Activated naive CD4-positive, alpha-beta T cell treated with anti-CD3 and anti-CD28 coated beads, Interleukin-2, amount 10 ng/mL, durations not matched to agents 7 days and 5 days (primary cell): ENCODE measurements at regions not wholly inside any gene's neighbourhood (a gene's known extent, or its start where the extent isn't known, plus 50 kb on each side); places are given as distances from the start of the nearest gene placed in this dataset.

Experiments used
- CTCF ChIA-PET: fragments of 350-600 bp; sonication (Branson Sonifier 250); formaldehyde crosslinking; loops from one replicate; lab custom pipeline; 2021; ENCODE audit warnings: antibody characterized with exemption; lab: Charles Lee
- DNase-seq: peaks from one replicate; pipeline ENCODE4 v3.0.0-alpha.2; 2020
- H3K27ac Mint-ChIP-seq: one replicate; pipeline ENCODE4 v1.8.0; 2021; ENCODE audit warnings: mild to moderate bottlenecking, moderate library complexity, mixed read lengths
- H3K27me3 Mint-ChIP-seq: one replicate; pipeline ENCODE4 v1.8.0; 2021; ENCODE audit warnings: mild to moderate bottlenecking, mixed read lengths
- H3K36me3 Mint-ChIP-seq: one replicate; pipeline ENCODE4 v1.8.0; 2021; ENCODE audit warnings: mixed read lengths
- H3K4me1 Mint-ChIP-seq: one replicate; pipeline ENCODE4 v1.8.0; 2021; ENCODE audit warnings: mixed read lengths
- H3K4me3 Mint-ChIP-seq: one replicate; pipeline ENCODE4 v1.8.0; 2021; ENCODE audit warnings: mild to moderate bottlenecking, moderate library complexity, mixed read lengths
- H3K9me3 Mint-ChIP-seq: one replicate; pipeline ENCODE4 v1.8.0; 2021; ENCODE audit warnings: mixed read lengths

DNA sequence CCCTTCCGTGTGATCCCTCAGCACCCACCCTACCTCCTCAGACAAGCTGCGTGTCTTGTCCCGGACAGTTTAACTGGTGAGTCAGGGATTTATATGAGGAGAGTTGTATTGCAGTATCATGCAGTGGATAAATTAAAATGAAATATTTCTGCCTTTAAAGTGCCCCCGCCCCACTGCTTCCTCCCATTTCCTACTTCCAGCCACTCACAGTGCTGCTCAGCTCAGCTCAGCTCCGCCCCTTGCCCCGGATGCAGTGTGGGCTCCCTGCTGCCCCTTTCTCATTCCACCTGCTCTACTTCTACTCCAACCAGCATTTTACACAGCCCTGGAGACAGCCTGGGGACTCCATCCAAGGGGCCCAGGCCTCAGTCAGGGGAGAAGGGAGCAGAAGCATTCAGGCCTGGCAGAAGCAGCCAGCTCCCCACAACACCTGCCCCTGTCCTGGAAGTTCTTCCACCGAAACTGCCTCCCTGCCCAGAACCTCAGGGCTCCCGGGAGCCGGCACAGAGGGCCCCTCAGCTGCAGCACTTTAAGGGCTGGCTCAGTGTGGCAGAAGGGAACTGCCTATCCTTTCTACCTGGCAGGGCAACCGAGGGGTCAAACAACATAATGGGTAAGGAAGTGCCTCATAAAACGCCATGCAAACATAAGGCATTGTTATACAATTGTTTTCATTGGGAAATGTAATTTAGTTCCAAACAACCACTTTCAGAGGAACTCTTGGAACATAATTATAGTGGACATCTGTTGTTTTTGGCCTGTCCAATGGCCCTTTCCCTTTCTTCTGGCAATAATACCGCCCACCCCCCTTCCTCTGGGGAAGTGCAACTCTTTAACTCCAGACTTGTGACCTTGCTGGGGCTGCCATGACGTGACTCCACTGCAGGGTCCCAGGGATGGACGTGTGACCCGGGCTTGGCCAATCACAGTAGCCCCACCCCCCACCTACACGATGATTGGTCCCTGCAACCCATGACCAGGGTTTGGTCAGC lies 102.3 kb downstream of the LIPG start:
- Mint-ChIP-seq H3K36me3 (no peaks in the 10 kb centered on the region), H3K4me3 (no peak overlapping the region), H3K9me3 (no peaks in the 10 kb centered on the region), H3K4me1 (no peaks in the 10 kb centered on the region), H3K27me3 (peaks cover 22% of the 10 kb centered on the region), H3K27ac (no peak overlapping the region)
- no peak for DNase-seq
- CTCF ChIA-PET: no interaction called here

DNA sequence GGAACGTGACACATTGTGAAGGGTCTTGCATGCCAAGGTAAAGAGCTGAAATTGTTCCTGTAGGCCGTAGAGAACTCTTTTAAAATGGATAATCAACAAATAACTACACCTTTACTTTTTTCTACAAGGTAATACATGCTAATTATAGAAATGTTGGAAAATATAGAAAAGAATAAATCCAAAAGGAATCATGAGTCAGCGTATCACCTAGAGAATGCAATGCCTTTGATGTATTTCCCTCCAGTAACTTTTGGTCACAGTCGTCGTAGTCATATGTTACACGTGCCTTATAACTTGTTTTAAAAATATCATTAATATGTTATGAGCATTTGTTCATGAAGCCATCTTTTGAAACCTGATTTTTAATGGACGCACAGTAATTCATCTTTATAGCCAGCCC lies 100.6 kb downstream of the LIPG start:
- H3K27me3 Mint-ChIP-seq: peaks cover 8% of the 10 kb centered on the region
- no peaks in the 10 kb centered on the region for H3K36me3 Mint-ChIP-seq
- no peaks in the 10 kb centered on the region for H3K9me3 Mint-ChIP-seq
- H3K4me1 Mint-ChIP-seq: no peaks in the 10 kb centered on the region
- DNase-seq: no peak
- no peak overlapping the region for H3K4me3 Mint-ChIP-seq
- CTCF ChIA-PET: no interaction called here
- no peak overlapping the region for H3K27ac Mint-ChIP-seq

DNA sequence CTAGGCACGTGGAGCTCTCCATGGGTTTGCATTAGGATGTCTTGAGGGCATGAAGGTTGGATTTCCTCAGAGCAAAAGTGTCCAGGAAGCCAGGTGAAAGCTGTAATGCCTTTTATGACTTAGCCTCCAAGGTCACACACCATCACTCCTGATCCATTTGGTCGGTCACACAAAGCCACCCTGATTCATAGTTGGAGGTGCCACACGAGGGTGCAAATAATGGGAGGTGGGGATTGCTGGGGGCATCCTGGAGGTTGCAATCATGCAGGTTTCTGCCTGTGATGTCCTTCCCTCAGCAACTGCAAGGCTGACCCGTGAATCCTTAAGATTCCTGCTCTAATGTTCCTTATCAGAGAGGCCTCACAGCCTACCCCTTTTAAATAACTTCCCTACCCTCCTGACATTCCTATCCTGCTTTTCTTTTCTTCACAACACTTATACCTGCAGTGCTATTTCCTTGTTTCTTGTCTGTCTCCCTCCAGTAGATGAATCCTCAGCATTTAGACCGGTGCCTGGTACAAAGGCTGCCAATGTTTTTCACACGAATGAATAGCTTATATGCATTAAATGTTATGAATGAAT lies 97.1 kb downstream of the LIPG start:
- Mint-ChIP-seq H3K27ac (no peak overlapping the region), H3K27me3 (no peaks in the 10 kb centered on the region), H3K36me3 (no peaks in the 10 kb centered on the region), H3K9me3 (no peaks in the 10 kb centered on the region), H3K4me3 (no peak overlapping the region), H3K4me1 (no peaks in the 10 kb centered on the region)
- DNase-seq: no peak
- CTCF ChIA-PET: interaction anchor here (0.7 kb wide), 1 partner anchor 100 kb away, joined by 3 read pairs; no protein-coding TSS in a partner anchor

DNA sequence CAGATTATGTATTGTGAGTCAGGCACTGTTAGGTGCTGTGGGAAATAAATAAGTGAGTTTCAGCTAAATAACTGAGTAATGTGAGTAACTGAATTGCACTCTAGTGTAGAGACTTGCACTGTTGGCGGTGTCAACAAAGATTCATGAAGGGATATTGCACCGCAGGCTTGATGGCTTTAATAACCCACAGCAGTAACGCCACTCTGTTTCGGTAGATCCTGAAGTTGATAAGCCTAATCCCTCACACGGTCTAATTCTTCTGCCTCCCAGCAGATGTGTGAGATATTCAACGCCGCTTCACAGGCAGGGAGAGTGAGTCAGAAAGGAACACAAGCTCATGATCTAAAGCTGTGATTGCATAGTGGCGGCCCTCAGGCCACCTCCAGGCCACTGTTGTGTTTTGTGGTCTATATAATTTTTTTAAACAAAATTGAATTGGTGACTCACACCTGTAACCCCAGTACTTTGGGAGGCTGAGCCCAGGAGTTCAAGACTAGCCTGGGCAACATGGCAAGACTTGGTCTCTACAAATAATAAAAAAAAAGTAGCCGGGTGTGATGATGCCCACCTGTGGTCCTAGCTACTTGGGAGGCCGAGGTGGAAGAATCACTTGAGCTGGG lies 94.3 kb downstream of the LIPG start:
- DNase-seq: no peak
- Mint-ChIP-seq H3K9me3 (no peaks in the 10 kb centered on the region), H3K36me3 (no peaks in the 10 kb centered on the region), H3K27me3 (no peaks in the 10 kb centered on the region), H3K4me3 (no peak overlapping the region), H3K4me1 (no peaks in the 10 kb centered on the region), H3K27ac (no peak overlapping the region)
- CTCF ChIA-PET: no interaction called here

DNA sequence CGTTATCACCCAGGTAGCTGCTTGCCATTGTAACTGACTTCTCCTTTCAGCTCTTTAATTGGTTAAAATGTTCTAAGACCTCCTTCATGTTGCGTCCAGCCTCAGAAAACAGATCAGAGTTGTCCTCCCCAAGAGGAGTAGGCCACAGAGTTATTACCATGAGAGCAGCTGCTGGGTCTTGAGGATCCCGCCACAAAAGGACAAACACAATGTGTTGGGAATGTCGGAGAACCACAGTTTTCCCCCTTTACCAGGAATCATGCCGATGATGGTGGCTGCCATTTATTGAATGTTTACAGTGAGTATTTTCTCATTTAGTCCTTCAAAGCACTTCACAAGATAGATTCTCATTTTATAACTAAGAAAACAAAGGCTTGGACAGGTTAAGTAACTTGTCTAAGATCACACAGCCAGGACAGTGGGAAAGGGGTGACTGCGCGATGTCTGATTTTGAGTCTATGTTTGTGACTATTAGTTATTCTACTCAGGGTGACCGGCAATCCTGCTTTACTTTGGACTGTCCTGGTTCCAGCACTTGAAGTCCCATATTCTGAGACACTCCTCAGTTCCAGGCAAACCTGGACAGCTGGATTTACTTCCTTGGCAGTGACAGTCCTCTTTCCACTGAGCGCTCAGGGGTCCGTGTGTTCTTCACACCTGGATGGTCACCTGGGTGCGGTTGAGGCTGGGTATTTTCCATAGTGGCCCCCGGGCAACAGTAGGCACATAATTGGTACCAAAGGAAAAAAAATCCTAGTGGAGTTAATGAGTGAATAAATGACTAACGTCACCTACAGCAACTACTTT lies 93.6 kb downstream of the LIPG start:
- CTCF ChIA-PET: no interaction called here
- H3K27ac Mint-ChIP-seq: no peak overlapping the region

DNA sequence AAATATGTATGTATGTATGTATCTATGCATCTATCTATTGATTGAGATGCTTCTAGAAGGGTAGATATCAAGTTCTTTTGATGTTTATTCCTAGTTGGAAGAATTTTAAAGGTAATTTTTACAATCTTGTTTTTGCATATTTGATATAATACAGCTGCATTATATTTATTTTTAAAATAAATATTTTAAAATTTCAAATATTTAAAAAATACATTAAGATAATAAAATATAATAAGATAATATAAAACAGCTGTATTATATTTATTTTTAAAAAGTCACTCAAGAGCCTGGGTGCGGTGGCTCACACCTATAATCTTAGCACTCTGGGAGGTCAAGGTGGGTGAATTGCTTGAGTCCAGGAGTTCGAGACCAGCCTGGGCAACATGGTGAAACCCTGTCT lies 92.5 kb downstream of the LIPG start:
- Mint-ChIP-seq H3K4me1 (no peaks in the 10 kb centered on the region), H3K9me3 (no peaks in the 10 kb centered on the region), H3K27ac (no peak overlapping the region), H3K27me3 (no peaks in the 10 kb centered on the region), H3K36me3 (no peaks in the 10 kb centered on the region), H3K4me3 (no peak overlapping the region)
- DNase-seq: no peak
- CTCF ChIA-PET: no interaction called here

More for the DNA sequence above, 93.6 kb downstream of the LIPG start:
- Mint-ChIP-seq H3K4me1 (no peaks in the 10 kb centered on the region), H3K4me3 (no peak overlapping the region), H3K36me3 (no peaks in the 10 kb centered on the region), H3K27me3 (no peaks in the 10 kb centered on the region), H3K9me3 (no peaks in the 10 kb centered on the region)
- DNase-seq: no peak

DNA sequence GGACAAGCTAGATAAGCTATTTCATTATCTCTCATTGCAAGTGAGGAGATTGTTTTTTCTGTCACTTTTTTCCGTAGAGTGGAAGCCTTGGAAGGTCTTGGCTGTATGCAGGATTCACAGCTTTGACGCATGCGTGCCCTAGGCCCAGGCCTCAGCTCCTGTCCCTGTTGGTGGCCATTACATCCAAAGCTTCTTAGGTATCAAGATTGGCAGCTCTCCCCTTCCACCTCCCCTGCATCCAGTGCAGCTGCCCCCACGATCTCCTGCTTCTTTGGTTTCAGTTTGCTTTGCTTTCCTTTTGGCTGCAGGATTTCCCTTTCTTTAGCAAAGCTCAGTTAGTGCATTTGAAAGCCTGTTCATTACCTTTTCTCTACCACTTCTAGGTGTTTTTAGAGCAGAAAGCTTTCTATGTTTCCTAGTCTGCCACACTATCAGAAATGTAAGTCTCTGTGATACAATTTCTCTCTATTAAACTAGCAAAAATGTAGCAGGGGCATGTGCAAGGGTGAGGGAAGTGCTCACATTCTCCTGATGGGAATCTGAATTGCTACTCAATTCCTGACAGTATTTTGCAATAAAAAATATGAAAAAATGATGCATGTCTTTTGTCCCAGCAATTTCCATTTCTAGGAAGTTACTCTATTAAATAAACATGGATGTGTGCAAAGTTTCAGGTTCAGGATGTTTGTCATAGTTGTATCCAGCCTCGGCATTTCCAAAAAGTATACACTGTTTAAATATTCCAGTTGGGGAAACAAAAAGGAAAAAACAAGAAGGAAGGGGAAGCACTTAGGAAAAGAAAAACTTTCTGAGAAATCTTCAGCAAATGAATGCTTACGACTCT lies 91.2 kb downstream of the LIPG start:
- Mint-ChIP-seq H3K27ac (no peak overlapping the region), H3K4me3 (no peak overlapping the region), H3K36me3 (no peaks in the 10 kb centered on the region), H3K27me3 (no peaks in the 10 kb centered on the region), H3K9me3 (no peaks in the 10 kb centered on the region), H3K4me1 (no peaks in the 10 kb centered on the region)
- no peak for DNase-seq
- CTCF ChIA-PET: interaction anchor here (0.6 kb wide), 1 partner anchor 155 kb away, joined by 3 read pairs; no protein-coding TSS in a partner anchor

DNA sequence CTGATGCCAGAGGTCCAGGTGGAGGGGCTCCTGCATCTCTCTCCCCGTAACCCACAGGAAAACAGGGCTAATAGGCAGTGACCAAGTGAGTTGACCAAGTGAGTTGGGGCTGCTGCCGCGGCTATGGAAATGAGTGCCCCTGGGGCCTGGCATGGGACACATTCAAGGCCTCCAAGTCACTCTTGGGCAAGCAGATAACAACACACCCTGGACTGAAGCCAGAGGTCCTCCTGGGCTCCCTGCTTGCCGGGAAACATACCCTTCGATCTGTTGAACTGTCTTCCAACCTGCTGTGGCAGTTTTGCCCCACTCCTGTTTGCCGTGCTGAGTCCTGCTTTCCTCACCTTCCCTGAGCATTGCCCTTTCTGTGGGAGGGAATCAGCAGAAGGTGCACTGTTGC lies 89.2 kb downstream of the LIPG start:
- Mint-ChIP-seq H3K27ac (no peak overlapping the region), H3K9me3 (no peaks in the 10 kb centered on the region), H3K36me3 (no peaks in the 10 kb centered on the region), H3K27me3 (no peaks in the 10 kb centered on the region), H3K4me3 (no peak overlapping the region), H3K4me1 (no peaks in the 10 kb centered on the region)
- no peak for DNase-seq
- CTCF ChIA-PET: no interaction called here

DNA sequence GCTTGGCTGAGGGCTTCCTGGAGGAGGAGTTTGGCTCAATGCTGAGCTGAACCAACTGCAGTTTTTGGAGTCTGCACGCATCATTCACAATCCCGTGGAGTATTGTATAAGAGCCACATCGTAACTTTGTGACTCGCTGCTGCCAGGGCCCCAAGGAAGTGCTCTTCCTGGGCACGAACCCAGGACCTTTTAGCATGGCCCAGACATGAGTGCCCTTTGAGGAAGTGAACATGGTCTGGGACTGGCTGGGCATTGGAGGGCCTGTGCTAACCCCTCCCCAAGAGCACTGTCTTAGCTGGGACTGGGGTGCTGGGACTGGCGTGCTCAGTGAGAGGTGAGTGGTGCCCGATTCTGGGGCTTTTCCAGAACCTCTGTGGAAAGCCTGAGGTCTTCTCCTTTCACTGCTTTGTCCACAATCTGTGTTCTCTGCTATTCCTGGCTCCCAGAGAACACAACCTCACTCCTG lies 88.6 kb downstream of the LIPG start:
- Mint-ChIP-seq H3K4me1 (no peaks in the 10 kb centered on the region), H3K9me3 (no peaks in the 10 kb centered on the region), H3K27me3 (no peaks in the 10 kb centered on the region), H3K4me3 (no peak overlapping the region), H3K27ac (no peak overlapping the region), H3K36me3 (no peaks in the 10 kb centered on the region)
- no peak for DNase-seq
- CTCF ChIA-PET: no interaction called here

DNA sequence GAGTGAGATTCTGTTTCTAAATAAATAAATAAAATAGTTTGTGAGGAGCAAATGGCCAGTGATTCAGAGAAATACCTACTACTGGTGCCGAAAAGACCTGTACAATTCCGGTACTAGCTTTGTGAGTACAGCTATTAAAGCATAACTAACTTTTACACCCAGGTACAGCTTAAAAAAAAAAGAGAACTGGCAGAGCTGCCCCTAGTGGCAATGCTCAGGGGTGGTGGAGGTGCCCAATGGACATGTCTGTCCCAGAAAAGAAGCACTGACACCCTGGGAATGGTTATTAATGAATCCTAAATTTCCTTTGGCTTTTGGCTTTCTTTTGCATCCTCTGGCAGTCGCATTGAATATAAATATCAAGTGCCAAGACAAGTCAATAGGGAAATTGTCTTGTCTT lies 87.0 kb downstream of the LIPG start:
- DNase-seq: no peak
- Mint-ChIP-seq H3K4me3 (no peak overlapping the region), H3K36me3 (no peaks in the 10 kb centered on the region), H3K27ac (no peak overlapping the region), H3K27me3 (peaks cover 3% of the 10 kb centered on the region), H3K9me3 (no peaks in the 10 kb centered on the region), H3K4me1 (no peaks in the 10 kb centered on the region)
- CTCF ChIA-PET: interaction anchor here (0.9 kb wide), 1 partner anchor 212 kb away, joined by 3 read pairs; no protein-coding TSS in a partner anchor
